H9 (cell line): ENCODE measurements at regions not wholly inside any gene's neighbourhood (a gene's known extent, or its start where the extent isn't known, plus 50 kb on each side); places are given as distances from the start of the nearest gene placed in this dataset.

Experiments
- DNase-seq: peaks from one replicate; pipeline ENCODE4 v3.0.0-alpha.2; 2017
- H2AFZ ChIP-seq: one replicate; pipeline ENCODE4 v1.6.1; 2013; ENCODE audit warnings: mild to moderate bottlenecking, low read length, control low read depth, moderate library complexity
- H2AK5ac ChIP-seq: 2 replicates; pipeline ENCODE4 v1.6.1; 2013; ENCODE audit warnings: low read length, control low read depth, mixed read lengths; ENCODE audit not compliant: insufficient read length
- H2BK120ac ChIP-seq: one replicate; pipeline ENCODE4 v1.6.1; 2013; ENCODE audit warnings: low read depth, mild to moderate bottlenecking, low read length, control low read depth, inconsistent platforms; ENCODE audit not compliant: poor library complexity, severe bottlenecking
- H2BK12ac ChIP-seq: 2 replicates; pipeline ENCODE4 v1.6.1; 2013; ENCODE audit warnings: low read length, control low read depth, mixed read lengths, low read depth; ENCODE audit not compliant: insufficient read length
- H2BK15ac ChIP-seq: 2 replicates; pipeline ENCODE4 v1.6.1; 2013; ENCODE audit warnings: low read depth, low read length, control low read depth
- H2BK20ac ChIP-seq: one replicate; pipeline ENCODE4 v1.6.1; 2013; ENCODE audit warnings: low read depth, mild to moderate bottlenecking, low read length, control low read depth, inconsistent platforms; ENCODE audit not compliant: poor library complexity, severe bottlenecking
- H2BK5ac ChIP-seq: 2 replicates; pipeline ENCODE4 v1.6.1; 2013; ENCODE audit warnings: low read length, control low read depth, mixed read lengths; ENCODE audit not compliant: insufficient read length
- H3K14ac ChIP-seq: 2 replicates; pipeline ENCODE4 v1.6.1; 2013; ENCODE audit warnings: low read length, control low read depth; ENCODE audit not compliant: insufficient read depth
- H3K18ac ChIP-seq: 2 replicates; pipeline ENCODE4 v1.6.1; 2013; ENCODE audit warnings: low read depth, mild to moderate bottlenecking, mixed read lengths, low read length, control low read depth; ENCODE audit not compliant: insufficient read length
- H3K23ac ChIP-seq: 2 replicates; pipeline ENCODE4 v1.6.1; 2013; ENCODE audit warnings: low read length, control low read depth, mixed read lengths, low read depth; ENCODE audit not compliant: insufficient read length
- H3K23me2 ChIP-seq: 2 replicates; pipeline ENCODE4 v1.6.1; 2013; ENCODE audit warnings: low read depth, mild to moderate bottlenecking, mixed read lengths, low read length, control low read depth; ENCODE audit not compliant: insufficient read length, poor library complexity, severe bottlenecking
- H3K27ac ChIP-seq: 2 replicates; pipeline ENCODE4 v1.5.1; 2013; ENCODE audit warnings: low read length, control low read depth, mixed read lengths, low read depth; ENCODE audit not compliant: insufficient read length
- H3K27me3 ChIP-seq: 2 replicates; pipeline ENCODE4 v1.6.1; 2013; ENCODE audit warnings: low read length, control low read depth, inconsistent platforms; ENCODE audit not compliant: insufficient read depth
- H3K4ac ChIP-seq: 2 replicates; pipeline ENCODE4 v1.6.1; 2013; ENCODE audit warnings: low read depth, mild to moderate bottlenecking, control low read depth, inconsistent platforms, low read length, moderate library complexity
- H3K4me1 ChIP-seq: 2 replicates; pipeline ENCODE4 v1.6.1; 2013; ENCODE audit warnings: low read length, control low read depth, inconsistent platforms; ENCODE audit not compliant: insufficient read depth
- H3K4me2 ChIP-seq: 2 replicates; pipeline ENCODE4 v1.6.1; 2013; ENCODE audit warnings: low read length, control low read depth, mixed read lengths; ENCODE audit not compliant: insufficient read length, insufficient read depth
- H3K56ac ChIP-seq: 2 replicates; pipeline ENCODE4 v1.6.1; 2013; ENCODE audit warnings: low read depth, mild to moderate bottlenecking, mixed read lengths, low read length, control low read depth; ENCODE audit not compliant: insufficient read length
- H3K79me1 ChIP-seq: 2 replicates; pipeline ENCODE4 v1.6.1; 2013; ENCODE audit warnings: low read depth, mild to moderate bottlenecking, moderate library complexity, low read length, control low read depth, inconsistent platforms; ENCODE audit not compliant: insufficient read depth, poor library complexity, severe bottlenecking
- H3K79me2 ChIP-seq: 2 replicates; pipeline ENCODE4 v1.6.1; 2013; ENCODE audit warnings: low read length, control low read depth, inconsistent platforms; ENCODE audit not compliant: insufficient read depth
- H3K9ac ChIP-seq: 2 replicates; pipeline ENCODE4 v1.6.1; 2013; ENCODE audit warnings: low read length, control low read depth, mixed read lengths; ENCODE audit not compliant: insufficient read length; ENCODE audit errors: extremely low read depth
- H3K9me3 ChIP-seq: one replicate; pipeline ENCODE4 v1.6.1; 2013; ENCODE audit warnings: low read depth, low read length, inconsistent platforms; ENCODE audit not compliant: control insufficient read depth
- H3T11ph ChIP-seq: one replicate; pipeline ENCODE4 v1.6.1; 2013; ENCODE audit warnings: mild to moderate bottlenecking, low read length, control low read depth, inconsistent platforms
- H4K20me1 ChIP-seq: one replicate; pipeline ENCODE4 v1.6.1; 2013; ENCODE audit not compliant: control insufficient read depth, insufficient read length, insufficient read depth
- H4K5ac ChIP-seq: 2 replicates; pipeline ENCODE4 v1.6.1; 2013; ENCODE audit warnings: low read depth, mild to moderate bottlenecking, mixed read lengths, low read length, control low read depth; ENCODE audit not compliant: insufficient read length
- H4K8ac ChIP-seq: replicated peaks from 2 replicates; pipeline ENCODE4 v1.6.1; 2013; ENCODE audit warnings: low read length, control low read depth, mixed read lengths, low read depth; ENCODE audit not compliant: insufficient read length
- H4K91ac ChIP-seq: 2 replicates; pipeline ENCODE4 v1.6.1; 2013; ENCODE audit warnings: low read depth, mild to moderate bottlenecking, moderate library complexity, mixed read lengths, low read length, control low read depth; ENCODE audit not compliant: insufficient read length
- H3K27ac Mint-ChIP-seq, 3 experiments: 2 replicates in 2 of 3; 3 replicates in 1 of 3; pipeline ENCODE4 v1.8.0; 2020 to 2021; ENCODE audit warnings: mixed read lengths in 3 of 3, mild to moderate bottlenecking in 1 of 3, moderate library complexity in 1 of 3
- H3K27me3 Mint-ChIP-seq: 2 replicates; pipeline ENCODE4 v1.8.0; 2021; ENCODE audit warnings: low read depth, mild to moderate bottlenecking, moderate library complexity, mixed read lengths
- H3K36me3 Mint-ChIP-seq, 3 experiments: 2 replicates in 2 of 3; 3 replicates in 1 of 3; pipeline ENCODE4 v1.8.0; 2020 to 2021; ENCODE audit warnings: low read depth in 3 of 3, mixed read lengths in 3 of 3; ENCODE audit not compliant: insufficient read depth in 1 of 3
- H3K4me1 Mint-ChIP-seq, 2 experiments: 2 replicates each; pipeline ENCODE4 v1.8.0; 2020; ENCODE audit warnings: mixed read lengths in 2 of 2
- H3K4me3 Mint-ChIP-seq, 2 experiments: 2 replicates in 1 of 2; 3 replicates in 1 of 2; pipeline ENCODE4 v1.8.0; 2020 to 2021; ENCODE audit warnings: mild to moderate bottlenecking in 2 of 2, mixed read lengths in 2 of 2, moderate library complexity in 1 of 2
- H3K9me3 Mint-ChIP-seq, 2 experiments: 2 replicates in 1 of 2; 3 replicates in 1 of 2; pipeline ENCODE4 v1.8.0; 2020; ENCODE audit warnings: mild to moderate bottlenecking in 2 of 2, mixed read lengths in 2 of 2, moderate library complexity in 1 of 2
- WGBS: extraction: QIAGEN DNeasy Blood & Tissue Kit; methylation state at CpG from one replicate; pipeline ENCODE4 v1.1.7; 2013; ENCODE audit warnings: missing lambda C conversion rate, low lambda C conversion rate, mixed read lengths; ENCODE audit not compliant: insufficient read length; ENCODE audit errors: extremely low coverage; 5-methylcytosine and 5-hydroxymethylcytosine counted together
- TF ChIP-seq, protein P1 (sequence below): fragments of 200-600 bp; sonication (generic); conservative IDR thresholded peaks from 3 replicates; pipeline ENCODE4 v1.8.0; 2021; ENCODE audit warnings: antibody characterized with exemption, mild to moderate bottlenecking

DNA sequence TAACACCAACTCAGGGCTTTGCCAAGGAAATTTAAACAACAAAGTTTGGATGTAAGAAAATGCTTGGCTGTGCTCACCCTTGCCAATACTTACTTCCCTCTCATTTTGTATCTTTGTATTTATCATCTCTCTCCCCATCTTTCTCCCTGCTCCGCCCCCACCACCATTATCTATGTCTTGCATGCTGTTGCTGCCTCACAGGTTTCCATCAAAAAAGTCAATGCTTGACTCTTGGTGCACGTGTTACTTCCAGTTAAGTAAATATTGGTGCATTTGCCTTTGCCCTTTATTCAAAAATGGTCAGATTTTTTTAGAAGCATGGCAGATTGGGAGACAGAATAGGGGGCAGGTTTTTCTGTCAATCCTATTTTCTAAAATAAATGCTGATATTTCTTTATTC is 626.0 kb downstream of the ACTR3B start:
- Histone ChIP-seq H2BK5ac (no peak overlapping the region), H3K23me2 (no peaks in the 10 kb centered on the region), H2BK20ac (no peak overlapping the region), H3K79me1 (no peaks in the 10 kb centered on the region), H2BK12ac (no peak overlapping the region), H2BK120ac (no peak overlapping the region), H3K27ac (no peak overlapping the region), H3T11ph (no peak overlapping the region), H3K4me1 (no peaks in the 10 kb centered on the region), H3K9me3 (peaks cover 18% of the 10 kb centered on the region), H3K4me2 (no peak overlapping the region), H3K79me2 (no peaks in the 10 kb centered on the region), H2AFZ (no peak overlapping the region), H3K27me3 (no peaks in the 10 kb centered on the region), H3K4ac (no peak overlapping the region), H2AK5ac (no peak overlapping the region), H3K14ac (no peak overlapping the region), H4K5ac (no peak overlapping the region), H4K20me1 (no peaks in the 10 kb centered on the region), H4K8ac (no peak overlapping the region), H3K56ac (no peak overlapping the region), H4K91ac (no peak overlapping the region), H3K23ac (no peak overlapping the region), H3K18ac (no peak overlapping the region), H2BK15ac (no peak overlapping the region), H3K9ac (no peak overlapping the region)
- peaks cover 88 to 95% of the 10 kb centered on the region in 2 experiments for H3K9me3 Mint-ChIP-seq
- H3K4me1 Mint-ChIP-seq, result no peaks in the 10 kb centered on the region
- no peak overlapping the region for H3K27ac Mint-ChIP-seq
- TF ChIP-seq, protein P1, sequence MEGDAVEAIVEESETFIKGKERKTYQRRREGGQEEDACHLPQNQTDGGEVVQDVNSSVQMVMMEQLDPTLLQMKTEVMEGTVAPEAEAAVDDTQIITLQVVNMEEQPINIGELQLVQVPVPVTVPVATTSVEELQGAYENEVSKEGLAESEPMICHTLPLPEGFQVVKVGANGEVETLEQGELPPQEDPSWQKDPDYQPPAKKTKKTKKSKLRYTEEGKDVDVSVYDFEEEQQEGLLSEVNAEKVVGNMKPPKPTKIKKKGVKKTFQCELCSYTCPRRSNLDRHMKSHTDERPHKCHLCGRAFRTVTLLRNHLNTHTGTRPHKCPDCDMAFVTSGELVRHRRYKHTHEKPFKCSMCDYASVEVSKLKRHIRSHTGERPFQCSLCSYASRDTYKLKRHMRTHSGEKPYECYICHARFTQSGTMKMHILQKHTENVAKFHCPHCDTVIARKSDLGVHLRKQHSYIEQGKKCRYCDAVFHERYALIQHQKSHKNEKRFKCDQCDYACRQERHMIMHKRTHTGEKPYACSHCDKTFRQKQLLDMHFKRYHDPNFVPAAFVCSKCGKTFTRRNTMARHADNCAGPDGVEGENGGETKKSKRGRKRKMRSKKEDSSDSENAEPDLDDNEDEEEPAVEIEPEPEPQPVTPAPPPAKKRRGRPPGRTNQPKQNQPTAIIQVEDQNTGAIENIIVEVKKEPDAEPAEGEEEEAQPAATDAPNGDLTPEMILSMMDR, result no peak
- no peak for DNase-seq
- no peak overlapping the region for H3K4me3 Mint-ChIP-seq
- peaks cover 1 to 45% (median 8%) of the 10 kb centered on the region in 3 experiments; a peak in 6 of 7 replicates for H3K36me3 Mint-ChIP-seq
- H3K27me3 Mint-ChIP-seq, result peaks cover 1% of the 10 kb centered on the region
- WGBS, result no CpG with 5 or more reads among the region's 2 CpGs
